Caco-2 (cell line): ENCODE measurements at regions not wholly inside any gene's neighbourhood (a gene's known extent, or its start where the extent isn't known, plus 50 kb on each side); places are given as distances from the start of the nearest gene placed in this dataset.

Source experiments
- BruUV-seq: library from RNA; stranded (reverse); fragments of 400-500 nt; replicated peaks from 2 replicates; lab custom pipeline; 2021; lab: Mats Ljungman, UMichigan
- CTCF ChIA-PET: fragments of 300-600 bp; sonication (Branson Sonifier 250); formaldehyde crosslinking; loops from one replicate; lab custom pipeline; 2022; ENCODE audit warnings: antibody characterized with exemption; lab: Charles Lee
- POLR2A ChIA-PET: fragments of 300-600 bp; sonication (Branson Sonifier 250); formaldehyde crosslinking; loops from one replicate; lab custom pipeline; 2022; ENCODE audit warnings: antibody characterized with exemption; lab: Charles Lee
- DNase-seq, 2 experiments: peaks; one replicate each; pipeline versions ENCODE4 v3.0.0 to v3.0.0-alpha.2; 2020 to 2022
- H3K27me3 ChIP-seq: replicated peaks from 2 replicates; pipeline ENCODE4 v1.6.0; 2011; ENCODE audit warnings: low read length; ENCODE audit not compliant: control insufficient read depth, insufficient read depth
- H3K36me3 ChIP-seq: 2 replicates; pipeline ENCODE4 v1.5.1; 2011; ENCODE audit warnings: low read length; ENCODE audit not compliant: control insufficient read depth, insufficient read depth
- H3K4me1 ChIP-seq: fragments of 250-450 bp; sonication (Bioruptor Pico); 2 replicates; pipeline ENCODE4 v1.5.1; 2020; ENCODE audit warnings: mild to moderate bottlenecking
- H3K4me3 ChIP-seq: 2 replicates; pipeline ENCODE4 v1.5.1; 2011; ENCODE audit warnings: low read depth, mild to moderate bottlenecking, control low read depth, low read length
- H3K9me3 ChIP-seq: fragments of 250-450 bp; sonication (Bioruptor Pico); 2 replicates; pipeline ENCODE4 v1.5.1; 2020; ENCODE audit warnings: mild to moderate bottlenecking, moderate library complexity
- H3K27ac Mint-ChIP-seq: one replicate; pipeline ENCODE4 v1.8.0; 2022; ENCODE audit warnings: mixed read lengths; ENCODE audit not compliant: unreplicated experiment
- H3K27me3 Mint-ChIP-seq: one replicate; pipeline ENCODE4 v1.8.0; 2022; ENCODE audit warnings: mixed read lengths; ENCODE audit not compliant: insufficient read depth, unreplicated experiment
- H3K36me3 Mint-ChIP-seq: one replicate; pipeline ENCODE4 v1.8.0; 2022; ENCODE audit warnings: mild to moderate bottlenecking, mixed read lengths; ENCODE audit not compliant: insufficient read depth, unreplicated experiment
- H3K4me1 Mint-ChIP-seq: one replicate; pipeline ENCODE4 v1.8.0; 2022; ENCODE audit warnings: low read depth, mixed read lengths; ENCODE audit not compliant: unreplicated experiment
- H3K4me3 Mint-ChIP-seq: one replicate; pipeline ENCODE4 v1.8.0; 2022; ENCODE audit warnings: mild to moderate bottlenecking, moderate library complexity, mixed read lengths; ENCODE audit not compliant: unreplicated experiment
- H3K9me3 Mint-ChIP-seq: one replicate; pipeline ENCODE4 v1.8.0; 2022; ENCODE audit warnings: mixed read lengths; ENCODE audit not compliant: unreplicated experiment
- CTCF ChIP-seq, 2 experiments: fragments of 200-600 bp in 1 of 2; IDR thresholded peaks; 1 replicate in 1 of 2; 2 replicates in 1 of 2; pipeline versions ENCODE4 v1.5.1 to v1.8.0; 2011 to 2022; ENCODE audit warnings: antibody characterized with exemption in 1 of 2, control low read depth in 1 of 2, inconsistent platforms in 1 of 2, low read depth in 1 of 2, low read length in 1 of 2, mild to moderate bottlenecking in 1 of 2, moderate library complexity in 1 of 2; ENCODE audit not compliant: insufficient read depth in 1 of 2, severe bottlenecking in 1 of 2, unreplicated experiment in 1 of 2
- intact Hi-C: fragments of 100-400 bp; cut with micrococcal nuclease; formaldehyde crosslinking; loops from one replicate; pipeline ENCODE4 v1.10.0; 2022; ENCODE audit not compliant: unreplicated experiment

GRCh38 chrX:14235004-14235403 lies 205.3 kb upstream of the GEMIN8 start:
- Histone ChIP-seq H3K4me3 (no peak overlapping the region), H3K4me1 (no peaks in the 10 kb centered on the region), H3K9me3 (no peaks in the 10 kb centered on the region), H3K27me3 (no peaks in the 10 kb centered on the region), H3K36me3 (no peaks in the 10 kb centered on the region)
- no peak for TF ChIP-seq CTCF (IDR thresholded peaks at IDR 0.05; ENCODE audit: insufficient read depth in 1 of 2, low read depth in 1 of 2, low read length in 1 of 2, severe bottlenecking in 1 of 2, unreplicated experiment in 1 of 2)
- no peaks in the 10 kb centered on the region for H3K27me3 Mint-ChIP-seq
- no peaks in the 10 kb centered on the region for H3K36me3 Mint-ChIP-seq
- BruUV-seq: no TSS peak
- no peak overlapping the region for H3K4me3 Mint-ChIP-seq
- intact Hi-C loops: no loop called here
- ChIA-PET CTCF (no interaction called here), POLR2A (no interaction called here)
- no peak overlapping the region for H3K27ac Mint-ChIP-seq
- no peaks in the 10 kb centered on the region for H3K9me3 Mint-ChIP-seq
- no peaks in the 10 kb centered on the region for H3K4me1 Mint-ChIP-seq
- peak; percentile 7 to 23 for DNase-seq

- no peaks in the 10 kb centered on the region for H3K27me3 Mint-ChIP-seq
- TF ChIP-seq CTCF (IDR thresholded peaks at IDR 0.05; ENCODE audit: insufficient read depth in 1 of 2, low read depth in 1 of 2, low read length in 1 of 2, severe bottlenecking in 1 of 2, unreplicated experiment in 1 of 2): no peak
- ChIA-PET POLR2A (no interaction called here), CTCF (no interaction called here)
- no peak overlapping the region for H3K4me3 Mint-ChIP-seq
- no peaks in the 10 kb centered on the region for H3K4me1 Mint-ChIP-seq
- no peak overlapping the region for H3K27ac Mint-ChIP-seq
- Histone ChIP-seq H3K36me3 (no peaks in the 10 kb centered on the region), H3K27me3 (no peaks in the 10 kb centered on the region), H3K4me3 (no peak overlapping the region), H3K9me3 (no peaks in the 10 kb centered on the region), H3K4me1 (no peaks in the 10 kb centered on the region)
- no peak for DNase-seq
- no TSS peak for BruUV-seq
- intact Hi-C loops: no loop called here
- no peaks in the 10 kb centered on the region for H3K36me3 Mint-ChIP-seq
- H3K9me3 Mint-ChIP-seq: peaks cover 6% of the 10 kb centered on the region
Observed at GRCh38 chrX:14232688-14233087, 203.0 kb upstream of the GEMIN8 start.

GRCh38 chrX:14228611-14229010 lies 198.9 kb upstream of the GEMIN8 start:
- BruUV-seq: no TSS peak
- no peak for DNase-seq
- POLR2A ChIA-PET: no interaction called here

More at GRCh38 chrX:14228611-14229010, 198.9 kb upstream of the GEMIN8 start:
- no peaks in the 10 kb centered on the region for H3K4me1 Mint-ChIP-seq
- H3K9me3 Mint-ChIP-seq: peaks cover 9% of the 10 kb centered on the region
- no peaks in the 10 kb centered on the region for H3K27me3 ChIP-seq
- no peak for TF ChIP-seq CTCF (IDR thresholded peaks at IDR 0.05; ENCODE audit: insufficient read depth in 1 of 2, low read depth in 1 of 2, low read length in 1 of 2, severe bottlenecking in 1 of 2, unreplicated experiment in 1 of 2)
- H3K27me3 Mint-ChIP-seq: no peaks in the 10 kb centered on the region
- no peaks in the 10 kb centered on the region for H3K4me1 ChIP-seq
- intact Hi-C loops: no loop called here
- no peak overlapping the region for H3K4me3 ChIP-seq
- H3K4me3 Mint-ChIP-seq: no peak overlapping the region
- CTCF ChIA-PET: no interaction called here
- no peaks in the 10 kb centered on the region for H3K36me3 ChIP-seq
- H3K27ac Mint-ChIP-seq: no peak overlapping the region
- H3K9me3 ChIP-seq: no peaks in the 10 kb centered on the region
- H3K36me3 Mint-ChIP-seq: no peaks in the 10 kb centered on the region
